ENCODE measurements at regions not wholly inside any gene's neighbourhood (a gene's known extent, or its start where the extent isn't known, plus 50 kb on each side); places are given as distances from the start of the nearest gene placed in this dataset.
"Not testable (repeated sequence)": the region's sequence is repeated elsewhere in the genome, so short reads cannot be mapped to it uniquely, and the experiment has no call there.

GRCh38 chr6:15935661-15936060 lies 193.2 kb upstream of the MYLIP start:
- Histone ChIP-seq H3K4me3 (ENCODE audit: low read length) (no peak overlapping the region), H3K27ac (ENCODE audit: low read length) (no peak overlapping the region), H3K9me3 (ENCODE audit: control insufficient read depth, insufficient read depth, low read length) (no peaks in the 10 kb centered on the region; the same call in 1 of the 2 replicates), H3K4me1 (ENCODE audit: control insufficient read depth, insufficient read depth, low read length) (no peaks in the 10 kb centered on the region), H3K36me3 (ENCODE audit: control insufficient read depth, insufficient read depth, low read length) (no peaks in the 10 kb centered on the region), H3K27me3 (ENCODE audit: control insufficient read depth, insufficient read depth, low read length) (no peaks in the 10 kb centered on the region)
- DNase-seq (ENCODE audit: low read depth, low spot score): no peak
- WGBS (ENCODE audit: insufficient coverage, insufficient read length): no CpG with 5 or more reads among the region's 1 CpG

- WGBS (ENCODE audit: insufficient coverage, insufficient read length): no CpG with 5 or more reads among the region's 6 CpGs
- DNase-seq (ENCODE audit: low read depth, low spot score); H3K4me3 ChIP-seq (ENCODE audit: low read length); H3K27ac ChIP-seq (ENCODE audit: low read length); H3K36me3 ChIP-seq (ENCODE audit: control insufficient read depth, insufficient read depth, low read length); H3K4me1 ChIP-seq (ENCODE audit: control insufficient read depth, insufficient read depth, low read length); H3K9me3 ChIP-seq (ENCODE audit: control insufficient read depth, insufficient read depth, low read length); H3K27me3 ChIP-seq (ENCODE audit: control insufficient read depth, insufficient read depth, low read length): not testable (repeated sequence)
These were observed 197.2 kb upstream of the MYLIP start for GRCh38 chr6:15931697-15932096.

GRCh38 chr6:15930207-15930606 lies 198.7 kb upstream of the MYLIP start:
- WGBS (ENCODE audit: insufficient coverage, insufficient read length): no CpG with 5 or more reads among the region's 3 CpGs
- Histone ChIP-seq H3K9me3 (ENCODE audit: control insufficient read depth, insufficient read depth, low read length) (no peaks in the 10 kb centered on the region; the same call in 1 of the 2 replicates), H3K4me3 (ENCODE audit: low read length) (no peak overlapping the region), H3K36me3 (ENCODE audit: control insufficient read depth, insufficient read depth, low read length) (no peaks in the 10 kb centered on the region), H3K27me3 (ENCODE audit: control insufficient read depth, insufficient read depth, low read length) (no peaks in the 10 kb centered on the region), H3K4me1 (ENCODE audit: control insufficient read depth, insufficient read depth, low read length) (no peaks in the 10 kb centered on the region), H3K27ac (ENCODE audit: low read length) (no peak overlapping the region)
- DNase-seq (ENCODE audit: low read depth, low spot score): no peak

GRCh38 chr6:15929685-15930084 lies 199.2 kb upstream of the MYLIP start:
- H3K4me1 ChIP-seq (ENCODE audit: control insufficient read depth, insufficient read depth, low read length): no peaks in the 10 kb centered on the region
- DNase-seq (ENCODE audit: low read depth, low spot score): no peak
- H3K27me3 ChIP-seq (ENCODE audit: control insufficient read depth, insufficient read depth, low read length): no peaks in the 10 kb centered on the region
- no peaks in the 10 kb centered on the region for H3K36me3 ChIP-seq (ENCODE audit: control insufficient read depth, insufficient read depth, low read length)
- no peaks in the 10 kb centered on the region; the same call in 1 of the 2 replicates for H3K9me3 ChIP-seq (ENCODE audit: control insufficient read depth, insufficient read depth, low read length)
- H3K27ac ChIP-seq (ENCODE audit: low read length): no peak overlapping the region
- no CpG with 5 or more reads among the region's 1 CpG for WGBS (ENCODE audit: insufficient coverage, insufficient read length)
- H3K4me3 ChIP-seq (ENCODE audit: low read length): no peak overlapping the region

- H3K27ac ChIP-seq (ENCODE audit: low read length): no peak overlapping the region
- WGBS (ENCODE audit: insufficient coverage, insufficient read length): no CpG with 5 or more reads among the region's 2 CpGs
- H3K4me3 ChIP-seq (ENCODE audit: low read length): no peak overlapping the region
- H3K36me3 ChIP-seq (ENCODE audit: control insufficient read depth, insufficient read depth, low read length): no peaks in the 10 kb centered on the region
- no peak for DNase-seq (ENCODE audit: low read depth, low spot score)
- H3K4me1 ChIP-seq (ENCODE audit: control insufficient read depth, insufficient read depth, low read length): no peaks in the 10 kb centered on the region
- H3K9me3 ChIP-seq (ENCODE audit: control insufficient read depth, insufficient read depth, low read length): no peaks in the 10 kb centered on the region; the same call in 1 of the 2 replicates
- no peaks in the 10 kb centered on the region for H3K27me3 ChIP-seq (ENCODE audit: control insufficient read depth, insufficient read depth, low read length)
These were observed 201.2 kb upstream of the MYLIP start for GRCh38 chr6:15927531-15928225.

- Histone ChIP-seq H3K4me1 (ENCODE audit: control insufficient read depth, insufficient read depth, low read length) (no peaks in the 10 kb centered on the region), H3K27me3 (ENCODE audit: control insufficient read depth, insufficient read depth, low read length) (no peaks in the 10 kb centered on the region), H3K9me3 (ENCODE audit: control insufficient read depth, insufficient read depth, low read length) (no peaks in the 10 kb centered on the region; the same call in 1 of the 2 replicates), H3K27ac (ENCODE audit: low read length) (no peak overlapping the region), H3K4me3 (ENCODE audit: low read length) (no peak overlapping the region), H3K36me3 (ENCODE audit: control insufficient read depth, insufficient read depth, low read length) (no peaks in the 10 kb centered on the region)
- no peak for DNase-seq (ENCODE audit: low read depth, low spot score)
- WGBS (ENCODE audit: insufficient coverage, insufficient read length): no CpG with 5 or more reads among the region's 3 CpGs
These were observed 202.6 kb upstream of the MYLIP start for GRCh38 chr6:15926256-15926655.

GRCh38 chr6:15924893-15925292 lies 204.0 kb upstream of the MYLIP start:
- no peak overlapping the region for H3K4me3 ChIP-seq (ENCODE audit: low read length)
- no peak for DNase-seq (ENCODE audit: low read depth, low spot score)
- no peaks in the 10 kb centered on the region for H3K4me1 ChIP-seq (ENCODE audit: control insufficient read depth, insufficient read depth, low read length)
- no peak overlapping the region for H3K27ac ChIP-seq (ENCODE audit: low read length)
- H3K27me3 ChIP-seq (ENCODE audit: control insufficient read depth, insufficient read depth, low read length): no peaks in the 10 kb centered on the region
- H3K9me3 ChIP-seq (ENCODE audit: control insufficient read depth, insufficient read depth, low read length): no peaks in the 10 kb centered on the region
- H3K36me3 ChIP-seq (ENCODE audit: control insufficient read depth, insufficient read depth, low read length): no peaks in the 10 kb centered on the region

GRCh38 chr6:15922510-15923250 lies 206.2 kb upstream of the MYLIP start:
- no peaks in the 10 kb centered on the region for H3K4me1 ChIP-seq (ENCODE audit: control insufficient read depth, insufficient read depth, low read length)
- no peak overlapping the region for H3K4me3 ChIP-seq (ENCODE audit: low read length)
- no CpG with 5 or more reads among the region's 7 CpGs for WGBS (ENCODE audit: insufficient coverage, insufficient read length)
- no peaks in the 10 kb centered on the region for H3K9me3 ChIP-seq (ENCODE audit: control insufficient read depth, insufficient read depth, low read length)
- no peaks in the 10 kb centered on the region for H3K36me3 ChIP-seq (ENCODE audit: control insufficient read depth, insufficient read depth, low read length)
- no peak for DNase-seq (ENCODE audit: low read depth, low spot score)
- H3K27me3 ChIP-seq (ENCODE audit: control insufficient read depth, insufficient read depth, low read length): no peaks in the 10 kb centered on the region
- H3K27ac ChIP-seq (ENCODE audit: low read length): no peak overlapping the region

- no CpG with 5 or more reads among the region's 2 CpGs for WGBS (ENCODE audit: insufficient coverage, insufficient read length)
- no peak overlapping the region for H3K27ac ChIP-seq (ENCODE audit: low read length)
- H3K36me3 ChIP-seq (ENCODE audit: control insufficient read depth, insufficient read depth, low read length): no peaks in the 10 kb centered on the region
- H3K9me3 ChIP-seq (ENCODE audit: control insufficient read depth, insufficient read depth, low read length): no peaks in the 10 kb centered on the region
- H3K4me1 ChIP-seq (ENCODE audit: control insufficient read depth, insufficient read depth, low read length): no peaks in the 10 kb centered on the region
- no peaks in the 10 kb centered on the region for H3K27me3 ChIP-seq (ENCODE audit: control insufficient read depth, insufficient read depth, low read length)
- H3K4me3 ChIP-seq (ENCODE audit: low read length): no peak overlapping the region
- no peak for DNase-seq (ENCODE audit: low read depth, low spot score)
These were observed 207.6 kb upstream of the MYLIP start for GRCh38 chr6:15921243-15921642.

- WGBS (ENCODE audit: insufficient coverage, insufficient read length): no CpG with 5 or more reads among the region's 3 CpGs
- Histone ChIP-seq H3K27ac (ENCODE audit: low read length) (no peak overlapping the region), H3K36me3 (ENCODE audit: control insufficient read depth, insufficient read depth, low read length) (no peaks in the 10 kb centered on the region), H3K27me3 (ENCODE audit: control insufficient read depth, insufficient read depth, low read length) (no peaks in the 10 kb centered on the region), H3K4me3 (ENCODE audit: low read length) (no peak overlapping the region), H3K9me3 (ENCODE audit: control insufficient read depth, insufficient read depth, low read length) (no peaks in the 10 kb centered on the region), H3K4me1 (ENCODE audit: control insufficient read depth, insufficient read depth, low read length) (peaks cover 3% of the 10 kb centered on the region; the same call in 1 of the 2 replicates)
- no peak for DNase-seq (ENCODE audit: low read depth, low spot score)
These were observed 212.3 kb upstream of the MYLIP start for GRCh38 chr6:15916581-15916980.

Data from iPS DF 6.9 (cell line).